ENCODE measurements at regions not wholly inside any gene's neighbourhood (a gene's known extent, or its start where the extent isn't known, plus 50 kb on each side); places are given as distances from the start of the nearest gene placed in this dataset.

- CTCF ChIA-PET, result interaction anchor here (0.5 to 0.6 kb wide), 2 partner anchors 140 to 291 kb away, joined by 3 read pairs; no protein-coding TSS in a partner anchor
- POLR2A ChIA-PET (ENCODE audit: low non-redundant PET), result no interaction called here
These were observed 106.8 kb upstream of the NKX1-1 start for GRCh38 chr4:1512738-1513660.

DNA sequence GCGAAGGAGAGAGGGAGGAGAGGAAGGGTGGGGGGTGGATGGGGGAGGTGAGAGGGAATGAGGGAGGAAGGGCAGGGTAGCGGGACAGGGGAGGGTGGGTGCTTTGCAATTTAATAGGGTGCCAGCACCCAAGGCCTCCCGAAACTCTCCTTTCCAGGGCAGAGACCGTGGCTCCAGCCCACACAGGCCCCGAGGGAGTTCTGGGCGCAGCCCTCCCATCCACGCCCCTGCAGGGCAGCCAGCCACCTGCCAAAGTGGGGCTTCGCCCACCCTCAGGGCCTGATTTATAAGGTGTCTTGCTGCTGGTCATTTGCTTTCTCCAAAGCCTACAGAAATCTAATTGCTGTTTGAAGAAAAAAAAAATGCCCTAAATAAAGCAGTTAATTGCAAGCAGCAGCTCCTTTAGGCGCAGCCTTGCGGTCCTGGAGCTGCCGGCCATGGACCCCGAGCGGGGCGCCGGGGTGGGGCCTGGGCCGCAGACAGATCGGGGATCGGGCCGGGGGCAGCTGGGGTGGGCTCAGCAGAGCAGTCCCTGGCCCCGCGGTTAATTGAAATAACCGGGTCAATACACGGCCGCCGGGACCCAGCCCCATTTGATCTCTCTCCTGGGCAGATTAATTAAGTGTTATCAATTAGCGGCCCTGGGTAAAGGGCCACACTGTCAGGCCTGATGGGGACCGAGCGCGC, 106.0 kb upstream of the NKX1-1 start:
- no peak for DNase-seq (ENCODE audit: low spot score)
- no peak for TF ChIP-seq EZH2 (IDR thresholded peaks at IDR 0.05; ENCODE audit: borderline replicate concordance, low read depth, low read length, poor library complexity, severe bottlenecking)
- intact Hi-C loops (cut with micrococcal nuclease; ENCODE audit: unreplicated experiment), result loop anchor here (2.0 kb wide), 1 partner anchor 155 kb away; no protein-coding TSS in a partner anchor
- Histone ChIP-seq H3K9me3 (ENCODE audit: low read depth, low read length, poor library complexity, severe bottlenecking) (no peaks in the 10 kb centered on the region), H3K36me3 (ENCODE audit: insufficient read depth, low read length, poor library complexity, severe bottlenecking) (no peaks in the 10 kb centered on the region), H3K27ac (ENCODE audit: low read depth, low read length, poor library complexity, severe bottlenecking) (no peak overlapping the region), H3K27me3 (replicated peaks; ENCODE audit: insufficient read depth, low read depth, low read length, poor library complexity) (peaks cover 25% of the 10 kb centered on the region), H3K4me3 (ENCODE audit: low read depth, low read length, poor library complexity, severe bottlenecking) (no peak overlapping the region), H3K4me1 (ENCODE audit: insufficient read depth, low read length, poor library complexity, severe bottlenecking) (no peaks in the 10 kb centered on the region)
- CTCF ChIA-PET, result interaction anchor here (0.7 kb wide), 1 partner anchor 118 kb away, joined by 9 read pairs; no protein-coding TSS in a partner anchor
- BruUV-seq (replicated peaks), result no TSS peak
- POLR2A ChIA-PET (ENCODE audit: low non-redundant PET), result no interaction called here

More at GRCh38 chr4:1512738-1513660, 106.8 kb upstream of the NKX1-1 start:
- no peak overlapping the region for H3K27ac ChIP-seq (ENCODE audit: low read depth, low read length, poor library complexity, severe bottlenecking)
- peak; percentile 54 for DNase-seq (ENCODE audit: low spot score)
- peak overlapping the region; percentile 25 for H3K4me3 ChIP-seq (ENCODE audit: low read depth, low read length, poor library complexity, severe bottlenecking)
- no peaks in the 10 kb centered on the region for H3K9me3 ChIP-seq (ENCODE audit: low read depth, low read length, poor library complexity, severe bottlenecking)
- intact Hi-C loops (cut with micrococcal nuclease; ENCODE audit: unreplicated experiment), result loop anchor here (2.0 kb wide), 1 partner anchor 156 kb away; no protein-coding TSS in a partner anchor
- no peaks in the 10 kb centered on the region for H3K4me1 ChIP-seq (ENCODE audit: insufficient read depth, low read length, poor library complexity, severe bottlenecking)
- no peaks in the 10 kb centered on the region for H3K36me3 ChIP-seq (ENCODE audit: insufficient read depth, low read length, poor library complexity, severe bottlenecking)
- H3K27me3 ChIP-seq (replicated peaks; ENCODE audit: insufficient read depth, low read depth, low read length, poor library complexity), result peaks cover 26% of the 10 kb centered on the region
- no TSS peak for BruUV-seq (replicated peaks)
- no peak for TF ChIP-seq EZH2 (IDR thresholded peaks at IDR 0.05; ENCODE audit: borderline replicate concordance, low read depth, low read length, poor library complexity, severe bottlenecking)
- TF ChIP-seq, protein P1, sequence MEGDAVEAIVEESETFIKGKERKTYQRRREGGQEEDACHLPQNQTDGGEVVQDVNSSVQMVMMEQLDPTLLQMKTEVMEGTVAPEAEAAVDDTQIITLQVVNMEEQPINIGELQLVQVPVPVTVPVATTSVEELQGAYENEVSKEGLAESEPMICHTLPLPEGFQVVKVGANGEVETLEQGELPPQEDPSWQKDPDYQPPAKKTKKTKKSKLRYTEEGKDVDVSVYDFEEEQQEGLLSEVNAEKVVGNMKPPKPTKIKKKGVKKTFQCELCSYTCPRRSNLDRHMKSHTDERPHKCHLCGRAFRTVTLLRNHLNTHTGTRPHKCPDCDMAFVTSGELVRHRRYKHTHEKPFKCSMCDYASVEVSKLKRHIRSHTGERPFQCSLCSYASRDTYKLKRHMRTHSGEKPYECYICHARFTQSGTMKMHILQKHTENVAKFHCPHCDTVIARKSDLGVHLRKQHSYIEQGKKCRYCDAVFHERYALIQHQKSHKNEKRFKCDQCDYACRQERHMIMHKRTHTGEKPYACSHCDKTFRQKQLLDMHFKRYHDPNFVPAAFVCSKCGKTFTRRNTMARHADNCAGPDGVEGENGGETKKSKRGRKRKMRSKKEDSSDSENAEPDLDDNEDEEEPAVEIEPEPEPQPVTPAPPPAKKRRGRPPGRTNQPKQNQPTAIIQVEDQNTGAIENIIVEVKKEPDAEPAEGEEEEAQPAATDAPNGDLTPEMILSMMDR (conservative IDR thresholded peaks at IDR 0.05; ENCODE audit: low read depth, low read length), result peak; percentile 51; the same call in 1 of the 2 replicates

- Histone ChIP-seq H3K4me1 (ENCODE audit: insufficient read depth, low read length, poor library complexity, severe bottlenecking) (no peaks in the 10 kb centered on the region), H3K4me3 (ENCODE audit: low read depth, low read length, poor library complexity, severe bottlenecking) (no peak overlapping the region), H3K9me3 (ENCODE audit: low read depth, low read length, poor library complexity, severe bottlenecking) (no peaks in the 10 kb centered on the region), H3K27ac (ENCODE audit: low read depth, low read length, poor library complexity, severe bottlenecking) (no peak overlapping the region), H3K27me3 (replicated peaks; ENCODE audit: insufficient read depth, low read depth, low read length, poor library complexity) (peaks cover 25% of the 10 kb centered on the region), H3K36me3 (ENCODE audit: insufficient read depth, low read length, poor library complexity, severe bottlenecking) (no peaks in the 10 kb centered on the region)
- intact Hi-C loops (cut with micrococcal nuclease; ENCODE audit: unreplicated experiment), result loop anchor here (2.0 kb wide), 1 partner anchor 155 kb away; no protein-coding TSS in a partner anchor
- ChIA-PET CTCF (interaction anchor here (0.5 to 0.7 kb wide), 2 partner anchors 67 to 118 kb away, joined by 3 to 9 read pairs; no protein-coding TSS in a partner anchor), POLR2A (ENCODE audit: low non-redundant PET) (no interaction called here)
- no TSS peak for BruUV-seq (replicated peaks)
- DNase-seq (ENCODE audit: low spot score), result peak; percentile 49
- TF ChIP-seq, protein P1 (conservative IDR thresholded peaks at IDR 0.05; ENCODE audit: low read depth, low read length), result no peak
- TF ChIP-seq EZH2 (IDR thresholded peaks at IDR 0.05; ENCODE audit: borderline replicate concordance, low read depth, low read length, poor library complexity, severe bottlenecking), result no peak
These were observed 105.3 kb upstream of the NKX1-1 start for GRCh38 chr4:1511441-1512041.

Data from A673 (cell line).